ENCODE measurements at regions not wholly inside any gene's neighbourhood (a gene's known extent, or its start where the extent isn't known, plus 50 kb on each side); places are given as distances from the start of the nearest gene placed in this dataset.

DNA sequence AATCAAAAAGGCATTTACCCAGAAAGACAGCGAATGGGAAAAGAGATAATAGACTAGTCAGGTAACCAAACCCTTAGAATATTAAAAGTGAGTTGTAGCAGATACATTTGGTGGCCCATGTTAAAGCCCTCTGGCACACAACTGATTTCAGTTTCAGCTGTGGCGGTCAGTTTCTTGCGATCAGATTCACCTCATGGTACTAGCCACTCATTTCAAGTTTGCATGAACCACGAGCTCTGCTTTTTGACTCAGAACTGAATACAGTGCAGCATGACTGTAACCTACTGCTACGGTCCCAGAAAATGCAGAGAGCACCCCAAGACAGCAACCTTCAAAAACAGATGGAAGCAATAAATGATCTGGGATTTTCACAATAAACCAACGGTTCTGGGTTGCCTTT lies 919.1 kb upstream of the PCDH10 start:
- no peaks in the 10 kb centered on the region for H3K36me3 ChIP-seq (ENCODE audit: control insufficient read depth in 4 of 4, insufficient read depth in 3 of 4, low read depth in 1 of 4, low read length in 3 of 4)
- 73% methylated on average over 6 of the region's 6 CpGs for WGBS
- peaks cover 0 to 3% (median 0%) of the 10 kb centered on the region in 4 donors for H3K27me3 ChIP-seq (ENCODE audit: control insufficient read depth in 4 of 4, insufficient read depth in 4 of 4, low read length in 3 of 4)
- no peak for DNase-seq (ENCODE audit: low spot score)
- H3K4me1 ChIP-seq (ENCODE audit: control insufficient read depth in 4 of 4, insufficient read depth in 4 of 4, low read length in 3 of 4) = no peaks in the 10 kb centered on the region
- H3K9ac ChIP-seq (ENCODE audit: low read depth in 1 of 2, low read length in 2 of 2) = no peak overlapping the region
- TF ChIP-seq ZBTB33 (IDR thresholded peaks at IDR 0.05) = no peak
- no peak overlapping the region for H3K4me3 ChIP-seq (ENCODE audit: low read depth in 1 of 3, low read length in 3 of 3)
- peaks cover 0 to 3% (median 1%) of the 10 kb centered on the region in 4 donors for H3K9me3 ChIP-seq (ENCODE audit: control insufficient read depth in 4 of 4, low read length in 3 of 4)
- H3K27ac ChIP-seq (ENCODE audit: low read depth in 1 of 2, low read length in 2 of 2) = no peak overlapping the region

DNA sequence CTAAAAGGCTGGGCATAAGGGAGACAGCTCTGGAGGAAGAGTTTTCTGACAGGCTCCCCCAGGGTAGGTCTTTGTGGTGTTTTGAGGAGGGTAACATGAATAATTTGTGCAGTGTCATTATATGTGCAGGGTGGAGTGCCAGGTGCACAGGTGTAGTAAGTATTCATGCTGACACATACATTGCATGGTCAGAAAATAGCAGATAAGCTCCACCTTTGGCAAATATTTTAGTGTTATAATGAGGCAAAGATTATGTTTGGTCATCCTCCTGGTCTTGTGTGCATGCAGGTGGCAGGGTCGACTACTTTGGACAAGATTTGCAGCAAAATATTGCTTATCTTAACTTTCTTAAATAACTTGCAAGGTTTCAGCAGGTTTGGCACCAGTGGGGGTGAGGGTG lies 910.4 kb upstream of the PCDH10 start:
- Histone ChIP-seq H3K4me1 (ENCODE audit: control insufficient read depth in 4 of 4, insufficient read depth in 4 of 4, low read length in 3 of 4) (no peaks in the 10 kb centered on the region), H3K27ac (ENCODE audit: low read depth in 1 of 2, low read length in 2 of 2) (no peak overlapping the region), H3K27me3 (ENCODE audit: control insufficient read depth in 4 of 4, insufficient read depth in 4 of 4, low read length in 3 of 4) (no peaks in the 10 kb centered on the region), H3K4me3 (ENCODE audit: low read depth in 1 of 3, low read length in 3 of 3) (no peak overlapping the region), H3K36me3 (ENCODE audit: control insufficient read depth in 4 of 4, insufficient read depth in 3 of 4, low read depth in 1 of 4, low read length in 3 of 4) (no peaks in the 10 kb centered on the region), H3K9ac (ENCODE audit: low read depth in 1 of 2, low read length in 2 of 2) (no peak overlapping the region), H3K9me3 (ENCODE audit: control insufficient read depth in 4 of 4, low read length in 3 of 4) (no peaks in the 10 kb centered on the region)
- 51% methylated on average over 1 of the region's 1 CpG for WGBS
- TF ChIP-seq EGR1 (IDR thresholded peaks at IDR 0.05; ENCODE audit: low read depth in 2 of 2) = no peak
- no peak for TF ChIP-seq FOXA2 (IDR thresholded peaks at IDR 0.05)
- TF ChIP-seq, protein P1, sequence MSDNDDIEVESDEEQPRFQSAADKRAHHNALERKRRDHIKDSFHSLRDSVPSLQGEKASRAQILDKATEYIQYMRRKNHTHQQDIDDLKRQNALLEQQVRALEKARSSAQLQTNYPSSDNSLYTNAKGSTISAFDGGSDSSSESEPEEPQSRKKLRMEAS (IDR thresholded peaks at IDR 0.05) = no peak
- no peak for TF ChIP-seq HNF4A (conservative IDR thresholded peaks at IDR 0.05)
- no peak for TF ChIP-seq FOXA1 (IDR thresholded peaks at IDR 0.05)
- TF ChIP-seq GABPA (IDR thresholded peaks at IDR 0.05 in 1 of 2, conservative IDR thresholded peaks at IDR 0.05 in 1 of 2) = no peak
- TF ChIP-seq, protein P2, sequence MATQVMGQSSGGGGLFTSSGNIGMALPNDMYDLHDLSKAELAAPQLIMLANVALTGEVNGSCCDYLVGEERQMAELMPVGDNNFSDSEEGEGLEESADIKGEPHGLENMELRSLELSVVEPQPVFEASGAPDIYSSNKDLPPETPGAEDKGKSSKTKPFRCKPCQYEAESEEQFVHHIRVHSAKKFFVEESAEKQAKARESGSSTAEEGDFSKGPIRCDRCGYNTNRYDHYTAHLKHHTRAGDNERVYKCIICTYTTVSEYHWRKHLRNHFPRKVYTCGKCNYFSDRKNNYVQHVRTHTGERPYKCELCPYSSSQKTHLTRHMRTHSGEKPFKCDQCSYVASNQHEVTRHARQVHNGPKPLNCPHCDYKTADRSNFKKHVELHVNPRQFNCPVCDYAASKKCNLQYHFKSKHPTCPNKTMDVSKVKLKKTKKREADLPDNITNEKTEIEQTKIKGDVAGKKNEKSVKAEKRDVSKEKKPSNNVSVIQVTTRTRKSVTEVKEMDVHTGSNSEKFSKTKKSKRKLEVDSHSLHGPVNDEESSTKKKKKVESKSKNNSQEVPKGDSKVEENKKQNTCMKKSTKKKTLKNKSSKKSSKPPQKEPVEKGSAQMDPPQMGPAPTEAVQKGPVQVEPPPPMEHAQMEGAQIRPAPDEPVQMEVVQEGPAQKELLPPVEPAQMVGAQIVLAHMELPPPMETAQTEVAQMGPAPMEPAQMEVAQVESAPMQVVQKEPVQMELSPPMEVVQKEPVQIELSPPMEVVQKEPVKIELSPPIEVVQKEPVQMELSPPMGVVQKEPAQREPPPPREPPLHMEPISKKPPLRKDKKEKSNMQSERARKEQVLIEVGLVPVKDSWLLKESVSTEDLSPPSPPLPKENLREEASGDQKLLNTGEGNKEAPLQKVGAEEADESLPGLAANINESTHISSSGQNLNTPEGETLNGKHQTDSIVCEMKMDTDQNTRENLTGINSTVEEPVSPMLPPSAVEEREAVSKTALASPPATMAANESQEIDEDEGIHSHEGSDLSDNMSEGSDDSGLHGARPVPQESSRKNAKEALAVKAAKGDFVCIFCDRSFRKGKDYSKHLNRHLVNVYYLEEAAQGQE (IDR thresholded peaks at IDR 0.05) = no peak
- TF ChIP-seq, protein P3, sequence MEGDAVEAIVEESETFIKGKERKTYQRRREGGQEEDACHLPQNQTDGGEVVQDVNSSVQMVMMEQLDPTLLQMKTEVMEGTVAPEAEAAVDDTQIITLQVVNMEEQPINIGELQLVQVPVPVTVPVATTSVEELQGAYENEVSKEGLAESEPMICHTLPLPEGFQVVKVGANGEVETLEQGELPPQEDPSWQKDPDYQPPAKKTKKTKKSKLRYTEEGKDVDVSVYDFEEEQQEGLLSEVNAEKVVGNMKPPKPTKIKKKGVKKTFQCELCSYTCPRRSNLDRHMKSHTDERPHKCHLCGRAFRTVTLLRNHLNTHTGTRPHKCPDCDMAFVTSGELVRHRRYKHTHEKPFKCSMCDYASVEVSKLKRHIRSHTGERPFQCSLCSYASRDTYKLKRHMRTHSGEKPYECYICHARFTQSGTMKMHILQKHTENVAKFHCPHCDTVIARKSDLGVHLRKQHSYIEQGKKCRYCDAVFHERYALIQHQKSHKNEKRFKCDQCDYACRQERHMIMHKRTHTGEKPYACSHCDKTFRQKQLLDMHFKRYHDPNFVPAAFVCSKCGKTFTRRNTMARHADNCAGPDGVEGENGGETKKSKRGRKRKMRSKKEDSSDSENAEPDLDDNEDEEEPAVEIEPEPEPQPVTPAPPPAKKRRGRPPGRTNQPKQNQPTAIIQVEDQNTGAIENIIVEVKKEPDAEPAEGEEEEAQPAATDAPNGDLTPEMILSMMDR (IDR thresholded peaks at IDR 0.05; ENCODE audit: low read depth, low read length, missing input control) = no peak
- DNase-seq (ENCODE audit: low spot score) = no peak

DNA sequence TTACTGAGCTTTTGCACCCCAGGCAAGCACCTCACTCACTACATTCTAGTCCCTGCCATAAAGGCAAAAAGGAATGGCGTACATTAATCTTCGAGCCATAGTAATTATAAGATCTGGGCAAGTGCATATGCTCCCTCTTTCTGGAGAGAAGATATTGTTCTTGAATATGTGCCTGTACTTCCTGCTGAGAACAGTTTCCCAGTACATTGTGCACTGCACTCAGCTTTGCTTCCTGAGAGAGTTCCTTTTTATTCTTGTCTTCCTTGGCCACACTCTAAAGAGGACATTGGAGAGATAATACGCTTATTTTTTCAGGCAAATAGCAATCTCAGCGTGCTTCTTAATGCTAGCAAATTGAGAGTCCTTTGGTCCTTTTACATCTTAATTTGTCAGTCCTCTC lies 909.0 kb upstream of the PCDH10 start:
- 54% methylated on average over 4 of the region's 4 CpGs for WGBS
- H3K9me3 ChIP-seq (ENCODE audit: control insufficient read depth in 4 of 4, low read length in 3 of 4) = no peaks in the 10 kb centered on the region
- no peak for DNase-seq (ENCODE audit: low spot score)
- no peaks in the 10 kb centered on the region for H3K27me3 ChIP-seq (ENCODE audit: control insufficient read depth in 4 of 4, insufficient read depth in 4 of 4, low read length in 3 of 4)
- no peak overlapping the region for H3K27ac ChIP-seq (ENCODE audit: low read depth in 1 of 2, low read length in 2 of 2)
- H3K36me3 ChIP-seq (ENCODE audit: control insufficient read depth in 4 of 4, insufficient read depth in 3 of 4, low read depth in 1 of 4, low read length in 3 of 4) = no peaks in the 10 kb centered on the region
- H3K9ac ChIP-seq (ENCODE audit: low read depth in 1 of 2, low read length in 2 of 2) = no peak overlapping the region
- H3K4me1 ChIP-seq (ENCODE audit: control insufficient read depth in 4 of 4, insufficient read depth in 4 of 4, low read length in 3 of 4) = no peaks in the 10 kb centered on the region
- no peak overlapping the region for H3K4me3 ChIP-seq (ENCODE audit: low read depth in 1 of 3, low read length in 3 of 3)
- no peak for TF ChIP-seq RXRA (IDR thresholded peaks at IDR 0.05)
- TF ChIP-seq, protein P2 (IDR thresholded peaks at IDR 0.05) = no peak
- no peak for TF ChIP-seq FOXA1 (IDR thresholded peaks at IDR 0.05)
- no peak for TF ChIP-seq JUND (IDR thresholded peaks at IDR 0.05)
- TF ChIP-seq RAD21 (IDR thresholded peaks at IDR 0.05) = no peak
- no peak for TF ChIP-seq YY1 (IDR thresholded peaks at IDR 0.05)
- TF ChIP-seq, protein P3 (IDR thresholded peaks at IDR 0.05; ENCODE audit: low read depth, low read length, missing input control) = no peak
- TF ChIP-seq EGR1 (IDR thresholded peaks at IDR 0.05; ENCODE audit: low read depth in 2 of 2) = no peak
- TF ChIP-seq TAF1 (conservative IDR thresholded peaks at IDR 0.05) = no peak

Data from liver (tissue), 8 donors.